SU-DHL-6 (cell line): ENCODE measurements at regions not wholly inside any gene's neighbourhood (a gene's known extent, or its start where the extent isn't known, plus 50 kb on each side); places are given as distances from the start of the nearest gene placed in this dataset.

Source experiments
- EZH2phosphoT487 ChIP-seq: fragments of 200-600 bp; sonication (generic), shearing (Covaris generic); conservative IDR thresholded peaks from 2 replicates; pipeline ENCODE4 v1.6.1; 2018; ENCODE audit warnings: mild to moderate bottlenecking, antibody characterized with exemption, low read length, moderate library complexity, mixed read lengths
- TF ChIP-seq, protein P1 (sequence below): fragments of 200-600 bp; sonication (generic); IDR thresholded peaks from one replicate; pipeline ENCODE4 v1.5.1; 2017; ENCODE audit warnings: antibody characterized with exemption, mild to moderate bottlenecking, low read length, moderate library complexity; ENCODE audit not compliant: insufficient read depth, poor library complexity, severe bottlenecking

DNA sequence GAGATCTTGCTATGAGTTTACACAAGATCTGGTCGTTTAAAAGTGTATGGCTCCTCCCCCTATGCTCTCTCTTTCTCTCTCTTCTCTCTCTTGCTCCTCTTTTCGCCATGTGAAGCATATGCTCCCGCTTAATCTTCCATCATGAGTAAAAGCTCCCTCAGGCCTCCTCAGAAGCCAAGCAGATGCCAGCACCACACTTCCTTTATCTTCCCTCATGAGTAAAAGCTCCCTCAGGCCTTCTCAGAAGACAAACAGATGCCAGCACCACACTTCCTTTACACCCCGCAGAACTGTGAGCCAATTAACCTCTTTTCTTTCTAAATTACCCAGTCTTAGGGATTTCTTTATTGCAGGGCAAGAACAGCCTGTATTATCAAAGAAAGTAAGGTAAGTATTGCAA lies 152.4 kb downstream of the SEC23A start:
- TF ChIP-seq, protein P1, sequence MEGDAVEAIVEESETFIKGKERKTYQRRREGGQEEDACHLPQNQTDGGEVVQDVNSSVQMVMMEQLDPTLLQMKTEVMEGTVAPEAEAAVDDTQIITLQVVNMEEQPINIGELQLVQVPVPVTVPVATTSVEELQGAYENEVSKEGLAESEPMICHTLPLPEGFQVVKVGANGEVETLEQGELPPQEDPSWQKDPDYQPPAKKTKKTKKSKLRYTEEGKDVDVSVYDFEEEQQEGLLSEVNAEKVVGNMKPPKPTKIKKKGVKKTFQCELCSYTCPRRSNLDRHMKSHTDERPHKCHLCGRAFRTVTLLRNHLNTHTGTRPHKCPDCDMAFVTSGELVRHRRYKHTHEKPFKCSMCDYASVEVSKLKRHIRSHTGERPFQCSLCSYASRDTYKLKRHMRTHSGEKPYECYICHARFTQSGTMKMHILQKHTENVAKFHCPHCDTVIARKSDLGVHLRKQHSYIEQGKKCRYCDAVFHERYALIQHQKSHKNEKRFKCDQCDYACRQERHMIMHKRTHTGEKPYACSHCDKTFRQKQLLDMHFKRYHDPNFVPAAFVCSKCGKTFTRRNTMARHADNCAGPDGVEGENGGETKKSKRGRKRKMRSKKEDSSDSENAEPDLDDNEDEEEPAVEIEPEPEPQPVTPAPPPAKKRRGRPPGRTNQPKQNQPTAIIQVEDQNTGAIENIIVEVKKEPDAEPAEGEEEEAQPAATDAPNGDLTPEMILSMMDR: no peak
- TF ChIP-seq EZH2phosphoT487: no peak
